Neural progenitor cell (in vitro differentiated cells): ENCODE measurements at regions not wholly inside any gene's neighbourhood (a gene's known extent, or its start where the extent isn't known, plus 50 kb on each side); places are given as distances from the start of the nearest gene placed in this dataset.

ENCODE experiments used
- EZH2 ChIP-seq: fragments of 200-600 bp; sonication (generic); IDR thresholded peaks from 2 replicates; pipeline ENCODE4 v1.6.1; 2017; ENCODE audit warnings: antibody characterized with exemption, mild to moderate bottlenecking, moderate library complexity
- EZH2phosphoT487 ChIP-seq: fragments of 200-600 bp; sonication (generic); IDR thresholded peaks from 2 replicates; pipeline ENCODE4 v1.6.1; 2017; ENCODE audit warnings: antibody characterized with exemption
- TF ChIP-seq, protein P1 (sequence below): fragments of 200-600 bp; sonication (generic); IDR thresholded peaks from 2 replicates; pipeline ENCODE4 v1.5.1; 2017; ENCODE audit warnings: antibody characterized with exemption, mild to moderate bottlenecking

DNA sequence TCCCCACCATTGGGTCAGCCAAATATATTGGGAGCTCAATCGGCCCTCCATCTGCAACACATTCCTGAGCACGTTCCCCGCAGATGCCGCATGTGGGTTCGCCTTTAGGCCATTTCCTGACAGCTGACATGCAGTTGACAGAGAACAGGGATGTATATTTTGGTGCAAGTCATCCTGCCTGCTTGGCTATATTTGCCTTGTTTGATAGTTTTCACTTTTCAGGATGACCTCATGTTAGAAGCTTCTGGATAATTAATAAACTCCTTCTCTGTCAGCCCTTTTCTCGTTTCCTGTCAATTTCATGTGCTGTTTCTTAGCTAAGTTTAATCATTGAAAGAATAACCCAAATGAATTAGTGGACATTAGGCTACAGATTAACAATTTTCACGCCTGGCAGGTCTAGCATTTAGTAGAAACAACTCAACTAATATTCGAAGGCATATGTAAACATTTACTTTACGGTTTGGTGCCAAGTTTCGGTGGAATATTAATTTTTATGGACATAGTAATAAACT is 105.8 kb upstream of the SLC5A12 start:
- TF ChIP-seq, protein P1, sequence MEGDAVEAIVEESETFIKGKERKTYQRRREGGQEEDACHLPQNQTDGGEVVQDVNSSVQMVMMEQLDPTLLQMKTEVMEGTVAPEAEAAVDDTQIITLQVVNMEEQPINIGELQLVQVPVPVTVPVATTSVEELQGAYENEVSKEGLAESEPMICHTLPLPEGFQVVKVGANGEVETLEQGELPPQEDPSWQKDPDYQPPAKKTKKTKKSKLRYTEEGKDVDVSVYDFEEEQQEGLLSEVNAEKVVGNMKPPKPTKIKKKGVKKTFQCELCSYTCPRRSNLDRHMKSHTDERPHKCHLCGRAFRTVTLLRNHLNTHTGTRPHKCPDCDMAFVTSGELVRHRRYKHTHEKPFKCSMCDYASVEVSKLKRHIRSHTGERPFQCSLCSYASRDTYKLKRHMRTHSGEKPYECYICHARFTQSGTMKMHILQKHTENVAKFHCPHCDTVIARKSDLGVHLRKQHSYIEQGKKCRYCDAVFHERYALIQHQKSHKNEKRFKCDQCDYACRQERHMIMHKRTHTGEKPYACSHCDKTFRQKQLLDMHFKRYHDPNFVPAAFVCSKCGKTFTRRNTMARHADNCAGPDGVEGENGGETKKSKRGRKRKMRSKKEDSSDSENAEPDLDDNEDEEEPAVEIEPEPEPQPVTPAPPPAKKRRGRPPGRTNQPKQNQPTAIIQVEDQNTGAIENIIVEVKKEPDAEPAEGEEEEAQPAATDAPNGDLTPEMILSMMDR, result no peak
- TF ChIP-seq EZH2 (no peak), EZH2phosphoT487 (no peak)
